ENCODE measurements at regions not wholly inside any gene's neighbourhood (a gene's known extent, or its start where the extent isn't known, plus 50 kb on each side); places are given as distances from the start of the nearest gene placed in this dataset.

- no peak for FAIRE-seq
Observed at GRCh38 chr11:106344966-106345365, 267.5 kb downstream of the AASDHPPT start.

- no peak for FAIRE-seq
Observed at GRCh38 chr11:106353031-106353430, 275.6 kb downstream of the AASDHPPT start.

GRCh38 chr11:106369224-106369623 is 291.8 kb downstream of the AASDHPPT start:
- no peak for FAIRE-seq

- no peak for FAIRE-seq
Observed at GRCh38 chr11:106378513-106379179, 301.2 kb downstream of the AASDHPPT start.

GRCh38 chr11:106379265-106379664 is 301.8 kb downstream of the AASDHPPT start:
- FAIRE-seq, result no peak

GRCh38 chr11:106379712-106380111 is 302.2 kb downstream of the AASDHPPT start:
- no peak for FAIRE-seq

- FAIRE-seq, result no peak
Observed at GRCh38 chr11:106381895-106382294, 304.4 kb downstream of the AASDHPPT start.

GRCh38 chr11:106384429-106384828 is 307.0 kb downstream of the AASDHPPT start:
- FAIRE-seq, result no peak

GRCh38 chr11:106386519-106386918 is 309.1 kb downstream of the AASDHPPT start:
- no peak for FAIRE-seq

GRCh38 chr11:106389101-106389500 is 311.6 kb downstream of the AASDHPPT start:
- FAIRE-seq, result no peak

- no peak for FAIRE-seq
Observed at GRCh38 chr11:106390078-106390477, 312.6 kb downstream of the AASDHPPT start.

GRCh38 chr11:106391771-106392420 is 314.4 kb downstream of the AASDHPPT start:
- no peak for FAIRE-seq

- FAIRE-seq, result no peak
Observed at GRCh38 chr11:106395716-106396349, 318.4 kb downstream of the AASDHPPT start.

GRCh38 chr11:106397787-106398501 is 320.5 kb downstream of the AASDHPPT start:
- no peak for FAIRE-seq

- no peak for FAIRE-seq
Observed at GRCh38 chr11:106398502-106399075, 321.1 kb downstream of the AASDHPPT start.

- no peak for FAIRE-seq
Observed at GRCh38 chr11:106399076-106399511, 321.6 kb downstream of the AASDHPPT start.

GRCh38 chr11:106399624-106400023 is 322.2 kb downstream of the AASDHPPT start:
- FAIRE-seq, result no peak

- FAIRE-seq, result no peak
Observed at GRCh38 chr11:106400949-106401570, 323.6 kb downstream of the AASDHPPT start.

- no peak for FAIRE-seq
Observed at GRCh38 chr11:106403751-106404150, 326.3 kb downstream of the AASDHPPT start.

- no peak for FAIRE-seq
Observed at GRCh38 chr11:106409222-106409621, 331.8 kb downstream of the AASDHPPT start.

- no peak for FAIRE-seq
Observed at GRCh38 chr11:106409671-106410070, 332.2 kb downstream of the AASDHPPT start.

- no peak for FAIRE-seq
Observed at GRCh38 chr11:106410902-106411301, 333.4 kb downstream of the AASDHPPT start.

- FAIRE-seq, result no peak
Observed at GRCh38 chr11:106413222-106413621, 335.8 kb downstream of the AASDHPPT start.

Measured in islet of Langerhans (tissue), 1 donor.